Ascending aorta (tissue), 2 donors: ENCODE measurements at regions not wholly inside any gene's neighbourhood (a gene's known extent, or its start where the extent isn't known, plus 50 kb on each side); places are given as distances from the start of the nearest gene placed in this dataset.

Experiments used
- DNase-seq, 2 donors: peaks; one replicate each; pipeline ENCODE4 v3.0.0-alpha.2; 2019; ENCODE audit warnings: low spot score in 2 of 2
- H3K27ac ChIP-seq, 2 donors: fragments of 200-600 bp; sonication (generic); one replicate each; pipeline ENCODE4 v1.5.1; 2016 to 2017; ENCODE audit warnings: mild to moderate bottlenecking in 1 of 2
- H3K27me3 ChIP-seq: fragments of 200-600 bp; sonication (generic); one replicate; pipeline ENCODE4 v1.5.1; 2017
- H3K36me3 ChIP-seq, 2 donors: fragments of 200-600 bp; sonication (generic); one replicate each; pipeline ENCODE4 v1.5.1; 2016
- H3K4me1 ChIP-seq, 2 donors: fragments of 200-600 bp; sonication (generic); one replicate each; pipeline ENCODE4 v1.5.1; 2016 to 2017; ENCODE audit warnings: mild to moderate bottlenecking in 1 of 2
- H3K4me3 ChIP-seq, 2 donors: fragments of 200-600 bp; sonication (generic); one replicate each; pipeline ENCODE4 v1.5.1; 2016 to 2017; ENCODE audit warnings: mild to moderate bottlenecking in 1 of 2
- H3K9me3 ChIP-seq, 2 donors: fragments of 200-600 bp; sonication (generic); one replicate each; pipeline ENCODE4 v1.5.1; 2016
- intact Hi-C: fragments of 100-400 bp; cut with DNase I; formaldehyde crosslinking; loops from one replicate; pipeline ENCODE4 v1.15.1; 2023
- TF ChIP-seq, protein P1 (sequence below), 3 experiments: fragments of 200-600 bp in 2 of 3; fragments of 450-650 bp in 1 of 3; sonication (generic) in 2 of 3; IDR thresholded peaks; one replicate each; pipeline ENCODE4 v1.5.1; 2016 to 2019; ENCODE audit warnings: antibody characterized with exemption in 3 of 3, mild to moderate bottlenecking in 1 of 3, moderate library complexity in 1 of 3

DNA sequence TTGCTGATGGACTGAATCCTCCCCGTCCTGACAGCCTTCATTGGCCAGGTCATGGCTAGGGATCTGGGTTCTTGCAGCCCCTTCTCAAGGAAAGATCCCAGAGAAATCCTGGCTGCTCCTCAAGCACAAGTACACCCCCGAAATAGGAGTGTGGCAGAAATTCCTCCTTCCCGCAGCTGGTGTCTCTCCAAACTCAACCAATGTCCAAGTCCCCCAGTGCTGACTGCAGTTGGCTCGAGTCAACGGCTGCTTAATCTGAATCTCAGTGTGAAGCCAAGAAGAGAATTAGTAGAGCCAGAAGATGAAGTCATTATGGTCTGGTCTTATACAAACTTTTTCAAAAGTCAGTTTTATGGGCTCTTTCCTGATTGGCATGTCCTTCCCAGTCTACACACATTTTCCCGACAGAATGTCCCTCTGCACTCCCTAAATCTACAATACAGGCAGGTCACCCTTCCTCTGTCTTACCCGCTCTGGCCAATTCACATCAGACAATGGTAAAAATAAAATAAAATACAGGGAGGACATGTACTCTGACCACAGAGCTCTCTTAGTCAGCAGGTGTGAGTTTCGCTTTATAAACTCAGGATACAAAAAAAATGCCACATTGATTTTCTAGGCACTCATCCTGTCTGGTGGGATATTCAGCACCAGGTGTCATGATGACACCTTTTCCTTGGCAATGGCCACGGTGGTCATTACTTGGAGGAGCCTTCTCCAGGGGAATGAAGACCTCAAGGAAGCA, 76.9 kb upstream of the PAPOLG start:
- DNase-seq, result no peak
- TF ChIP-seq, protein P1, sequence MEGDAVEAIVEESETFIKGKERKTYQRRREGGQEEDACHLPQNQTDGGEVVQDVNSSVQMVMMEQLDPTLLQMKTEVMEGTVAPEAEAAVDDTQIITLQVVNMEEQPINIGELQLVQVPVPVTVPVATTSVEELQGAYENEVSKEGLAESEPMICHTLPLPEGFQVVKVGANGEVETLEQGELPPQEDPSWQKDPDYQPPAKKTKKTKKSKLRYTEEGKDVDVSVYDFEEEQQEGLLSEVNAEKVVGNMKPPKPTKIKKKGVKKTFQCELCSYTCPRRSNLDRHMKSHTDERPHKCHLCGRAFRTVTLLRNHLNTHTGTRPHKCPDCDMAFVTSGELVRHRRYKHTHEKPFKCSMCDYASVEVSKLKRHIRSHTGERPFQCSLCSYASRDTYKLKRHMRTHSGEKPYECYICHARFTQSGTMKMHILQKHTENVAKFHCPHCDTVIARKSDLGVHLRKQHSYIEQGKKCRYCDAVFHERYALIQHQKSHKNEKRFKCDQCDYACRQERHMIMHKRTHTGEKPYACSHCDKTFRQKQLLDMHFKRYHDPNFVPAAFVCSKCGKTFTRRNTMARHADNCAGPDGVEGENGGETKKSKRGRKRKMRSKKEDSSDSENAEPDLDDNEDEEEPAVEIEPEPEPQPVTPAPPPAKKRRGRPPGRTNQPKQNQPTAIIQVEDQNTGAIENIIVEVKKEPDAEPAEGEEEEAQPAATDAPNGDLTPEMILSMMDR (IDR thresholded peaks at IDR 0.05), result no peak
- H3K27ac ChIP-seq, result no peak overlapping the region
- no peaks in the 10 kb centered on the region for H3K36me3 ChIP-seq
- no peaks in the 10 kb centered on the region for H3K4me1 ChIP-seq
- no peak overlapping the region for H3K4me3 ChIP-seq
- no peaks in the 10 kb centered on the region for H3K27me3 ChIP-seq
- intact Hi-C loops, result no loop called here
- H3K9me3 ChIP-seq, result no peaks in the 10 kb centered on the region

DNA sequence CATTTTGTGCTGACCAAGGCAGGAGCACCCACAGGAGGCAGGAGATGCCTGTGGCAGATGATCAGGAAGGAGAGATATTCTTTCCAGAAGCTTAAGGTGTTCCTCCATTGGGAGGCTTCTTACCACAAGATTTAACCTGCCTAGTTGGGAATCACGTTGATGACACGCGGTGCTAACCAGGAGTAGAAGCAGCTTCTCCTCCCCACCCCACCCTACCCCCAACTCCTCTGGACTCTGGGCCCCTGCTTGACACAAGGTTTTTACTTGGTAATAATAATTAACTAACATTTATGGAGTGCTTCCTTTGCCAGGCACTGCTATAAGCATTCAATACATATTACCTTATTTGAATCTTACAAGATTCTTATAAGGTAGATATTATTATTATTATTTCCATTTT, 62.5 kb upstream of the PAPOLG start:
- no peaks in the 10 kb centered on the region for H3K27me3 ChIP-seq
- no peak overlapping the region for H3K4me3 ChIP-seq
- H3K36me3 ChIP-seq, result no peaks in the 10 kb centered on the region
- DNase-seq, result no peak
- no peak overlapping the region for H3K27ac ChIP-seq
- intact Hi-C loops, result no loop called here
- no peaks in the 10 kb centered on the region for H3K9me3 ChIP-seq
- TF ChIP-seq, protein P1 (IDR thresholded peaks at IDR 0.05), result no peak
- H3K4me1 ChIP-seq, result no peaks in the 10 kb centered on the region

DNA sequence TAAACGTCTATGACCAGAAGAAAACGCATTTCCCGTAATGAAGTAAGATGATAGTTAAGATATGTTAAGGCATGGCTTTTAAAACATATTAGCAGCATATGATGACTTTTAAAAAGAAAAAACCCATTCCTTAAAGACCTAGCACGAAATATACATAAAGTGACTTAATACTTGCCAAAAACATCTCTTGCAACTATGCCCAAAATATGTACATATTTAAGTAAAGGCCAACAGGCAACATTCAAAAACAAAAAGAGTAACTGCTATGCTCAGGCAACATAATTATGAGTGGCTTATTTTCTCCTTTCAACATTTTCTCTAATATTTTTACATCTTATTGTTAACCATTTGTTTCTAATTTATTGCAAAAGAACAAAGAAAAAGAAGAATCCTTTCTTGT, 60.3 kb upstream of the PAPOLG start:
- H3K36me3 ChIP-seq, result no peaks in the 10 kb centered on the region
- no peaks in the 10 kb centered on the region for H3K27me3 ChIP-seq
- intact Hi-C loops, result no loop called here
- no peak overlapping the region for H3K4me3 ChIP-seq
- H3K27ac ChIP-seq, result no peak overlapping the region
- no peaks in the 10 kb centered on the region for H3K4me1 ChIP-seq
- H3K9me3 ChIP-seq, result no peaks in the 10 kb centered on the region
- TF ChIP-seq, protein P1 (IDR thresholded peaks at IDR 0.05), result no peak
- no peak for DNase-seq

DNA sequence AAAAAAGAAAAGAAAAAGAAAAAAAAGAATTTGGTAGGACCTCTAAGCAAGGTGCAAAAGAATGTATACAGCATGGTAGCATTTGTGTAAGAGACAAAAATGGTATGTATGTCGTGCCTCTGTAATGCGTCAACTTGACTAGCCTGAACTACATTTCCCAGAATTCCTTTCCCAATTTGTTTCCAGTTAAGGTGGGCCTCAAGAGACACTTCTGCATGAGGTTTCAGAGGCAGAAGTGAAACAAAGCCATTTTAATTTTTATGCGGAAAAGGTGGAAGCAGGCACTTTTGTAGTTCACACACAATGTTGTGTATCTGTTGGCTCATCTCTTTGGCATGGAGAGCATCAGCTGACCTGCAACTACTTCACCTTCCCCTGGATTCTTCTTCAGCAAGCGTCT, 56.5 kb upstream of the PAPOLG start:
- TF ChIP-seq, protein P1 (IDR thresholded peaks at IDR 0.05), result no peak
- H3K27me3 ChIP-seq, result no peaks in the 10 kb centered on the region
- H3K27ac ChIP-seq, result no peak overlapping the region
- H3K4me1 ChIP-seq, result no peaks in the 10 kb centered on the region
- no peak for DNase-seq
- no peak overlapping the region for H3K4me3 ChIP-seq
- H3K36me3 ChIP-seq, result no peaks in the 10 kb centered on the region
- intact Hi-C loops, result no loop called here
- no peaks in the 10 kb centered on the region for H3K9me3 ChIP-seq

DNA sequence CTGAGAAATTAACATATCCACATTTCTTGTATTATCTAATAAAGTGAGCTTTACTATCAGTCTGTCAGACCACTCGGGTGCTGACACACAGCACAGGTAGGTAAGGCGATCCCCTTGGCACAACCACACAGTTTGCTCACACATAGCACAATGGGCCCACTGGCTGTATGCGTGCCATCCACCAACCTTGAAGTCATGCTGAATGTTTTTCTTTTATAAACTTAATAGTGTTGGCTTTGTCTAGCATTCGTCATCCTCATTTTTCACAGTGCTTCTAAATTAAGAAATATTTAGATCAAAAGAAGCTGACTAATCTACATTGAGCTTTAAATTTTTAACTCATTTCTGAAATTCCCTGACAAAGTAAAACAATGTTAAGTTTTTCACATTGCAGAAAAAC, 50.0 kb upstream of the PAPOLG start:
- Histone ChIP-seq H3K36me3 (no peaks in the 10 kb centered on the region), H3K4me1 (no peaks in the 10 kb centered on the region), H3K27me3 (no peaks in the 10 kb centered on the region), H3K27ac (no peak overlapping the region), H3K4me3 (no peak overlapping the region), H3K9me3 (no peaks in the 10 kb centered on the region)
- intact Hi-C loops, result loop anchor here (2.0 kb wide), 1 partner anchor 293 kb away; no protein-coding TSS in a partner anchor
- TF ChIP-seq, protein P1 (IDR thresholded peaks at IDR 0.05), result no peak
- no peak for DNase-seq
